ENCODE measurements at regions not wholly inside any gene's neighbourhood (a gene's known extent, or its start where the extent isn't known, plus 50 kb on each side); places are given as distances from the start of the nearest gene placed in this dataset.

DNA sequence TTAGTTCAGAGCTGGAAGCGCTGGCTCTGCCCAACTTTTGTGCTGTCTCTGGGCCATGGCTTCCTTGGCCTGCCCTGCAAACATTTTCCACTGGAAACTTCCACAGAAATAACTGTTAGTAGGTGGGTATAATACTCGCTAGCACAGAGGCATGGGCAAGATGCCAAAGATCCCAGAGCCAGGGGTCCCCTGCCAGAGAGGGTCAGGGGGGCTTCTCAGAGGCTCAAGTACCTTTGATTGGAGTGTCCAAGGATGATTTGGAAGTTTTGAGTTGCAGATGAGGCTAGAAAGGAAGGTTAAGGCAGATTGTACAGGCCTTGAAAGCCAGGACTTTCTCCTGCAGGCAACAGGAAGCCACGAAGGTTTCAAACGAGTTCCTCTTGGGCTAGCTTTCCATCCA is 187.6 kb downstream of the DICER1 start:
- no peak for ATAC-seq
- TF ChIP-seq, protein P1, sequence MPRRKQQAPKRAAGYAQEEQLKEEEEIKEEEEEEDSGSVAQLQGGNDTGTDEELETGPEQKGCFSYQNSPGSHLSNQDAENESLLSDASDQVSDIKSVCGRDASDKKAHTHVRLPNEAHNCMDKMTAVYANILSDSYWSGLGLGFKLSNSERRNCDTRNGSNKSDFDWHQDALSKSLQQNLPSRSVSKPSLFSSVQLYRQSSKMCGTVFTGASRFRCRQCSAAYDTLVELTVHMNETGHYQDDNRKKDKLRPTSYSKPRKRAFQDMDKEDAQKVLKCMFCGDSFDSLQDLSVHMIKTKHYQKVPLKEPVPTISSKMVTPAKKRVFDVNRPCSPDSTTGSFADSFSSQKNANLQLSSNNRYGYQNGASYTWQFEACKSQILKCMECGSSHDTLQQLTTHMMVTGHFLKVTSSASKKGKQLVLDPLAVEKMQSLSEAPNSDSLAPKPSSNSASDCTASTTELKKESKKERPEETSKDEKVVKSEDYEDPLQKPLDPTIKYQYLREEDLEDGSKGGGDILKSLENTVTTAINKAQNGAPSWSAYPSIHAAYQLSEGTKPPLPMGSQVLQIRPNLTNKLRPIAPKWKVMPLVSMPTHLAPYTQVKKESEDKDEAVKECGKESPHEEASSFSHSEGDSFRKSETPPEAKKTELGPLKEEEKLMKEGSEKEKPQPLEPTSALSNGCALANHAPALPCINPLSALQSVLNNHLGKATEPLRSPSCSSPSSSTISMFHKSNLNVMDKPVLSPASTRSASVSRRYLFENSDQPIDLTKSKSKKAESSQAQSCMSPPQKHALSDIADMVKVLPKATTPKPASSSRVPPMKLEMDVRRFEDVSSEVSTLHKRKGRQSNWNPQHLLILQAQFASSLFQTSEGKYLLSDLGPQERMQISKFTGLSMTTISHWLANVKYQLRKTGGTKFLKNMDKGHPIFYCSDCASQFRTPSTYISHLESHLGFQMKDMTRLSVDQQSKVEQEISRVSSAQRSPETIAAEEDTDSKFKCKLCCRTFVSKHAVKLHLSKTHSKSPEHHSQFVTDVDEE (CRISPR knock-in tag; IDR thresholded peaks at IDR 0.05) = no peak
- TF ChIP-seq PPARA (CRISPR knock-in tag; IDR thresholded peaks at IDR 0.05; ENCODE audit: borderline replicate concordance) = no peak
- TF ChIP-seq BACH2 (CRISPR knock-in tag; IDR thresholded peaks at IDR 0.05; ENCODE audit: borderline replicate concordance) = no peak
- TF ChIP-seq, protein P2, sequence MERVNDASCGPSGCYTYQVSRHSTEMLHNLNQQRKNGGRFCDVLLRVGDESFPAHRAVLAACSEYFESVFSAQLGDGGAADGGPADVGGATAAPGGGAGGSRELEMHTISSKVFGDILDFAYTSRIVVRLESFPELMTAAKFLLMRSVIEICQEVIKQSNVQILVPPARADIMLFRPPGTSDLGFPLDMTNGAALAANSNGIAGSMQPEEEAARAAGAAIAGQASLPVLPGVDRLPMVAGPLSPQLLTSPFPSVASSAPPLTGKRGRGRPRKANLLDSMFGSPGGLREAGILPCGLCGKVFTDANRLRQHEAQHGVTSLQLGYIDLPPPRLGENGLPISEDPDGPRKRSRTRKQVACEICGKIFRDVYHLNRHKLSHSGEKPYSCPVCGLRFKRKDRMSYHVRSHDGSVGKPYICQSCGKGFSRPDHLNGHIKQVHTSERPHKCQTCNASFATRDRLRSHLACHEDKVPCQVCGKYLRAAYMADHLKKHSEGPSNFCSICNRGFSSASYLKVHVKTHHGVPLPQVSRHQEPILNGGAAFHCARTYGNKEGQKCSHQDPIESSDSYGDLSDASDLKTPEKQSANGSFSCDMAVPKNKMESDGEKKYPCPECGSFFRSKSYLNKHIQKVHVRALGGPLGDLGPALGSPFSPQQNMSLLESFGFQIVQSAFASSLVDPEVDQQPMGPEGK (CRISPR knock-in tag; IDR thresholded peaks at IDR 0.05; ENCODE audit: borderline replicate concordance) = no peak
- TF ChIP-seq ZC3H10 (CRISPR knock-in tag; IDR thresholded peaks at IDR 0.05) = no peak
- TF ChIP-seq ZNF70 (CRISPR knock-in tag; IDR thresholded peaks at IDR 0.05) = no peak
- TF ChIP-seq ZNF565 (CRISPR knock-in tag; conservative IDR thresholded peaks at IDR 0.05; ENCODE audit: low read depth) = no peak
- TF ChIP-seq GLIS3 (CRISPR knock-in tag; IDR thresholded peaks at IDR 0.05) = no peak
- no peak for TF ChIP-seq TOX (CRISPR knock-in tag; IDR thresholded peaks at IDR 0.05; ENCODE audit: borderline replicate concordance)
- no peak for TF ChIP-seq ESRRG (CRISPR knock-in tag; IDR thresholded peaks at IDR 0.05)
- TF ChIP-seq OSR1 (CRISPR knock-in tag; IDR thresholded peaks at IDR 0.05) = no peak
- no peak for TF ChIP-seq ISL1 (CRISPR knock-in tag; IDR thresholded peaks at IDR 0.05)
- TF ChIP-seq, protein P3, sequence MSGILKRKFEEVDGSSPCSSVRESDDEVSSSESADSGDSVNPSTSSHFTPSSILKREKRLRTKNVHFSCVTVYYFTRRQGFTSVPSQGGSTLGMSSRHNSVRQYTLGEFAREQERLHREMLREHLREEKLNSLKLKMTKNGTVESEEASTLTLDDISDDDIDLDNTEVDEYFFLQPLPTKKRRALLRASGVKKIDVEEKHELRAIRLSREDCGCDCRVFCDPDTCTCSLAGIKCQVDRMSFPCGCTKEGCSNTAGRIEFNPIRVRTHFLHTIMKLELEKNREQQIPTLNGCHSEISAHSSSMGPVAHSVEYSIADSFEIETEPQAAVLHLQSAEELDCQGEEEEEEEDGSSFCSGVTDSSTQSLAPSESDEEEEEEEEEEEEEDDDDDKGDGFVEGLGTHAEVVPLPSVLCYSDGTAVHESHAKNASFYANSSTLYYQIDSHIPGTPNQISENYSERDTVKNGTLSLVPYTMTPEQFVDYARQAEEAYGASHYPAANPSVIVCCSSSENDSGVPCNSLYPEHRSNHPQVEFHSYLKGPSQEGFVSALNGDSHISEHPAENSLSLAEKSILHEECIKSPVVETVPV (CRISPR knock-in tag; IDR thresholded peaks at IDR 0.05) = no peak

DNA sequence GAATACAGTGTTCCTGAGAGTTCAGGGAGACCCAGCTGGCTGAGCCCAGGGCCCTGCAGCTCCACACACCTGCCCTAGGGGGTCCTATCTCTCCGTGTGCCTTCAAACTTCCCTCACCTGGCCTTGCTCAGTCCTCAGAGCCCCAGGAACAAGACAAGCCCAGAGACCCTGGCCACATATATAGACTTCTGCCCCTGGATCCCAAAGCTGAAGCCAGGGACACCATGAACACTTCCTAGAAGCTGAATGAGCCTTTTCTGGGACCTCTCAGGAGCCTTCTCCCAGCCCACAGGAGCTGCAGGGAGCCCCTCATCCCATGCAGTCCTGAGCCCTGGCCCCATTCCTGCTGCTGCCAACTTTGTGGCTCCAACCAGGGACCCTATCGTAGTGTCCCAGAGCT is 190.5 kb downstream of the DICER1 start:
- TF ChIP-seq BACH2 (CRISPR knock-in tag; IDR thresholded peaks at IDR 0.05; ENCODE audit: borderline replicate concordance) = no peak
- TF ChIP-seq, protein P4, sequence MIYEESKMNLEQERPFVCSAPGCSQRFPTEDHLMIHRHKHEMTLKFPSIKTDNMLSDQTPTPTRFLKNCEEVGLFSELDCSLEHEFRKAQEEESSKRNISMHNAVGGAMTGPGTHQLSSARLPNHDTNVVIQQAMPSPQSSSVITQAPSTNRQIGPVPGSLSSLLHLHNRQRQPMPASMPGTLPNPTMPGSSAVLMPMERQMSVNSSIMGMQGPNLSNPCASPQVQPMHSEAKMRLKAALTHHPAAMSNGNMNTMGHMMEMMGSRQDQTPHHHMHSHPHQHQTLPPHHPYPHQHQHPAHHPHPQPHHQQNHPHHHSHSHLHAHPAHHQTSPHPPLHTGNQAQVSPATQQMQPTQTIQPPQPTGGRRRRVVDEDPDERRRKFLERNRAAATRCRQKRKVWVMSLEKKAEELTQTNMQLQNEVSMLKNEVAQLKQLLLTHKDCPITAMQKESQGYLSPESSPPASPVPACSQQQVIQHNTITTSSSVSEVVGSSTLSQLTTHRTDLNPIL (CRISPR knock-in tag; IDR thresholded peaks at IDR 0.05; ENCODE audit: low read depth) = no peak
- TF ChIP-seq GLIS3 (CRISPR knock-in tag; IDR thresholded peaks at IDR 0.05) = no peak
- no peak for TF ChIP-seq ZFP3 (CRISPR knock-in tag; IDR thresholded peaks at IDR 0.05)
- TF ChIP-seq, protein P3 (CRISPR knock-in tag; IDR thresholded peaks at IDR 0.05) = no peak
- TF ChIP-seq ZC3H10 (CRISPR knock-in tag; IDR thresholded peaks at IDR 0.05) = no peak
- TF ChIP-seq TOX (CRISPR knock-in tag; IDR thresholded peaks at IDR 0.05; ENCODE audit: borderline replicate concordance) = no peak
- no peak for TF ChIP-seq SNAI2 (CRISPR knock-in tag; IDR thresholded peaks at IDR 0.05)
- no peak for ATAC-seq

DNA sequence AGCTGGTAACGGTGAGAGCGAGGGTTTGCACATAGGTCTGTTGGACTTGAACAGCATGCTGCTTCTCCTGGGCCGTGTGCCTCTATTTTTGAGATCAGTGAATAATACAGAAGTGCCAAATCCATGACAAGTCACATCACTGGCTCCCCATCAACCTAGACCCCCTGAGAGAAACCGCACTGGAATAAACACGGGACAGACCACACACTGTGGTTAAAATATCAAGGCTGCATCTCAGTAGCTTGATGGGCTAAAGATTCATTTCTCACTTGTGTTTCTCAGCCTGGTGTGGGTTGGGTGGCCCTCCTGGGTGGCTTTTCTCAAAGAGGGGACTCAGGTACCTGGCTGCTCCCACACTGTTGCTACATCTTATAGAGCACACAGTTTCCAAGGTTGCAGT is 191.0 kb downstream of the DICER1 start:
- no peak for TF ChIP-seq ZNF70 (CRISPR knock-in tag; IDR thresholded peaks at IDR 0.05)
- no peak for TF ChIP-seq TCF4 (CRISPR knock-in tag; IDR thresholded peaks at IDR 0.05; ENCODE audit: borderline replicate concordance)
- TF ChIP-seq ZNF565 (CRISPR knock-in tag; conservative IDR thresholded peaks at IDR 0.05; ENCODE audit: low read depth) = no peak

DNA sequence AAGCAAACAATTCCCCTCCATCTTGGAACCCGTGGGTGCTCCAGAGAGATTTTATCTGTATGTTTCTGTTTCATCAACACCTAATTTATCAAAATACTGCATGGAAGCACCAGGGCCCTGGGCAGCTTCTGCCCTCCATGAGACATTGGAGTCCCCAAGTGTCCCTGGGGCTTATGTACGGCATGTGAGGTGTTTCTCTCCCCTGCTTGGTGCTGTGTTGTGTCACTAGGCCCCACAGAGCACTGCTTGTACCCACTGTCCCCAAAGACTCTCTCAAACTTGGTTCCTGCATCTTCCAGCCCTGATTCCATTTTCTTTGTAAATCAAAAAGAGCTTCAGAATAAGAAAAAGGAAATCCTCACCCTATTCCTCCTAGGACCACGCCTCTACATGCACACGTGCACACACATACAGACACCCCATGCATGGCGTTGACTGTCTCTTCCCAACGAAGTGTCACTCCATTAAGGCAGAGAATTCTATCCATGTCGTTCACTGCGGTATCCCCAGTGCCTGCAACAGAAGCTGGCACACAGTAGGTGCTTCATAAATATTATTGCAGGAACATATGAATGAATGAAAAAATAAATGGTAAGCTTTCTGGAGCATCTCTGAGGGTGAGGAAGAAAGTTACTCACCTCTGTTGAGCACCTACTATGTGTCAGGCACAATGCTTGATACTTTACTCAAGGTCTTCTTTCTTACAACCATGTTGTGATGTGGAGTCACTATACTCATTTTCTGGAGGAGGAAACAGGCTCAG is 191.6 kb downstream of the DICER1 start:
- no peak for ATAC-seq
- TF ChIP-seq ZNF565 (CRISPR knock-in tag; conservative IDR thresholded peaks at IDR 0.05; ENCODE audit: low read depth) (no peak), ZNF70 (CRISPR knock-in tag; IDR thresholded peaks at IDR 0.05) (no peak), ESRRG (CRISPR knock-in tag; IDR thresholded peaks at IDR 0.05) (no peak), BACH2 (CRISPR knock-in tag; IDR thresholded peaks at IDR 0.05; ENCODE audit: borderline replicate concordance) (no peak), ZFP30 (CRISPR knock-in tag; IDR thresholded peaks at IDR 0.05) (no peak), RARB (CRISPR knock-in tag; IDR thresholded peaks at IDR 0.05) (no peak), ARNTL (CRISPR knock-in tag; IDR thresholded peaks at IDR 0.05; ENCODE audit: borderline replicate concordance, low read depth) (no peak)
- TF ChIP-seq, protein P5, sequence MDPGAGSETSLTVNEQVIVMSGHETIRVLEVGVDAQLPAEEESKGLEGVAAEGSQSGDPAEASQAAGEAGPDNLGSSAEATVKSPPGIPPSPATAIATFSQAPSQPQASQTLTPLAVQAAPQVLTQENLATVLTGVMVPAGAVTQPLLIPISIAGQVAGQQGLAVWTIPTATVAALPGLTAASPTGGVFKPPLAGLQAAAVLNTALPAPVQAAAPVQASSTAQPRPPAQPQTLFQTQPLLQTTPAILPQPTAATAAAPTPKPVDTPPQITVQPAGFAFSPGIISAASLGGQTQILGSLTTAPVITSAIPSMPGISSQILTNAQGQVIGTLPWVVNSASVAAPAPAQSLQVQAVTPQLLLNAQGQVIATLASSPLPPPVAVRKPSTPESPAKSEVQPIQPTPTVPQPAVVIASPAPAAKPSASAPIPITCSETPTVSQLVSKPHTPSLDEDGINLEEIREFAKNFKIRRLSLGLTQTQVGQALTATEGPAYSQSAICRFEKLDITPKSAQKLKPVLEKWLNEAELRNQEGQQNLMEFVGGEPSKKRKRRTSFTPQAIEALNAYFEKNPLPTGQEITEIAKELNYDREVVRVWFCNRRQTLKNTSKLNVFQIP (CRISPR knock-in tag; IDR thresholded peaks at IDR 0.05; ENCODE audit: borderline replicate concordance, low read depth) = no peak

More for the DNA sequence above, 191.0 kb downstream of the DICER1 start:
- ATAC-seq = no peak
